ENCODE measurements at regions not wholly inside any gene's neighbourhood (a gene's known extent, or its start where the extent isn't known, plus 50 kb on each side); places are given as distances from the start of the nearest gene placed in this dataset.
"Not testable (repeated sequence)": the region's sequence is repeated elsewhere in the genome, so short reads cannot be mapped to it uniquely, and the experiment has no call there.

DNA sequence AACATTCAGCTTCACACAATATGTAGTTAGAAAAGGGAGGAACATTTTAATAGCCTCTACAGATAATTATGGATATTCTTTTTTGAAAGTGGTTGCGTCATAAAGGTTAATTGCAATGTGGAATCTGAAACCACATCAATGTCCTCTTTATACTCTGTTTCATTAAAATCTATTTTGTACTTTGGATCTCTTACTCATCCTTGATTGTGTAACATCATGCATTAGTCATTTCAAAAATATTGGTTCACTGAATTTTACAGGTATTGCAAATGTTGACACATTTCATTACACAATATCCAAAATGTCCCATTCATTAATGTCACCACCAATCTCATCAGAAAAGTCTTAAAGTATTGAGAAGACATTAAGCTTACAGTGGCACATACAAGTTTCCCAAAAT is 62.7 kb upstream of the USP9X start:
- no peak for ATAC-seq
- Mint-ChIP-seq H3K27ac (no peak overlapping the region), H3K36me3 (no peaks in the 10 kb centered on the region), H3K4me1 (no peaks in the 10 kb centered on the region), H3K27me3 (no peaks in the 10 kb centered on the region), H3K4me3 (no peak overlapping the region), H3K9me3 (ENCODE audit: low read depth) (no peaks in the 10 kb centered on the region)
- DNase-seq = no peak
- CTCF ChIA-PET = interaction anchor here (1.4 kb wide), 1 partner anchor 93 kb away, joined by 3 read pairs; no protein-coding TSS in a partner anchor

DNA sequence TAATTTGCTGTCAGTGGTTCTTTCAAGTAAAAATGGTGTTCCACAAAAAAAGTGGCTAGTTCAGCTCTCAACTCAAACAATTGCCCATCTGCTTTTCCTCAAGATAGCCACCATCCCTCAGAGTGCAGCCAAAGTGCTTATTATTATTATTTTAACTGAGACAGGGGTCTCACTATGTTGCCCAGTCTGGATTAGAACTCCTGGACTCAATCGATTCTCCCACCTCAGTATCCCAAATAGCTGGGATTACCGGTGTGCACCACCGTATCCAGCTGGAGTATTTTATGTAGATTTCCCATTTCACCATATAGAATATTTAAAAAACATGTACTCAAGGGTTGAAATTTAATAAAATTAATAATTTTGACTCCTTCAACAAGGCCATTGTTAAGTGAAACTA is 62.1 kb upstream of the USP9X start:
- no peaks in the 10 kb centered on the region for H3K36me3 Mint-ChIP-seq
- CTCF ChIA-PET = no interaction called here
- no peaks in the 10 kb centered on the region for H3K4me1 Mint-ChIP-seq
- no peaks in the 10 kb centered on the region for H3K9me3 Mint-ChIP-seq (ENCODE audit: low read depth)
- no peak overlapping the region for H3K27ac Mint-ChIP-seq
- no peaks in the 10 kb centered on the region for H3K27me3 Mint-ChIP-seq
- H3K4me3 Mint-ChIP-seq = no peak overlapping the region
- ATAC-seq = no peak
- DNase-seq = no peak

DNA sequence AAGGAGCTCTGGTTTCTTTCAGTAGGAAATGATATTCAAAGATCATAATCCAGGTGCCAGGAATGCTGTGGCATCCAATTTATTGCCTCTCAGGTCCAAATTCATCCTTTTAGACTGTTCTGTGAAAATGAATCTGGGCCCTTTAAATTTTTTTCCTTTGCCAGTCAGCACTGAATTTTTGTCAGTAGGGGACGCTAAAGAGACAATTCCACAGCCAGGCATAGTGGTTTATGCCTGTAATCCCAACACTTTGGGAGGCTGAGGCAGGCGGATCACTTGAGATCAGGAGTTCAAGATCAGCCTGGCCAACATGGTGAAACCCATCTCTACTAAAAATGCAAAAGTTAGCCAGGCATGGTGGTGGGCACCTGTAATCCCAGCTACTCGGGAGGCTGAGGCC is 60.9 kb upstream of the USP9X start:
- H3K36me3 Mint-ChIP-seq; H3K9me3 Mint-ChIP-seq (ENCODE audit: low read depth); H3K27ac Mint-ChIP-seq; ATAC-seq; H3K4me1 Mint-ChIP-seq; H3K4me3 Mint-ChIP-seq; CTCF ChIA-PET; H3K27me3 Mint-ChIP-seq; DNase-seq: not testable (repeated sequence)

DNA sequence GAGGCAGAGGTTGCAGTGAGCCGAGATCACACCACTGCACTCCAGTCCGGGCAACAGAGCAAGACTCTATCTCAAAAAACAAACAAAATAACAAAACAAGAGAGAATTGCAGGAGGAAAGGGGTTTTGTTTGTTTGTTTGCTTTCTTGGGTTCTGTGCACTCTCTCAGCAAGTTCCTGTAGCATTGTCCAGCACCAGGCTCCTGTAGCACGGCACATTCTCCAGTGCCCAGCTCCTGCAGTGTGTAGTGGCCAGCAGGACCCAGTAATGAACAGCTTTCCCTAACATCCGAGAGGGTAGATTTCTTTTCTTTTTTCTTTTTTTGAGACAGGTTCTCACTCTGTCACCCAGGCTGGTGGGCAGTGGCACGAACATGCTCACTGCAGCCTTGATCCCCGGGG is 60.5 kb upstream of the USP9X start:
- Mint-ChIP-seq H3K4me3 (no peak overlapping the region), H3K27me3 (no peaks in the 10 kb centered on the region), H3K27ac (no peak overlapping the region), H3K4me1 (no peaks in the 10 kb centered on the region), H3K9me3 (ENCODE audit: low read depth) (no peaks in the 10 kb centered on the region), H3K36me3 (no peaks in the 10 kb centered on the region)
- DNase-seq = no peak
- CTCF ChIA-PET = no interaction called here
- ATAC-seq = no peak

DNA sequence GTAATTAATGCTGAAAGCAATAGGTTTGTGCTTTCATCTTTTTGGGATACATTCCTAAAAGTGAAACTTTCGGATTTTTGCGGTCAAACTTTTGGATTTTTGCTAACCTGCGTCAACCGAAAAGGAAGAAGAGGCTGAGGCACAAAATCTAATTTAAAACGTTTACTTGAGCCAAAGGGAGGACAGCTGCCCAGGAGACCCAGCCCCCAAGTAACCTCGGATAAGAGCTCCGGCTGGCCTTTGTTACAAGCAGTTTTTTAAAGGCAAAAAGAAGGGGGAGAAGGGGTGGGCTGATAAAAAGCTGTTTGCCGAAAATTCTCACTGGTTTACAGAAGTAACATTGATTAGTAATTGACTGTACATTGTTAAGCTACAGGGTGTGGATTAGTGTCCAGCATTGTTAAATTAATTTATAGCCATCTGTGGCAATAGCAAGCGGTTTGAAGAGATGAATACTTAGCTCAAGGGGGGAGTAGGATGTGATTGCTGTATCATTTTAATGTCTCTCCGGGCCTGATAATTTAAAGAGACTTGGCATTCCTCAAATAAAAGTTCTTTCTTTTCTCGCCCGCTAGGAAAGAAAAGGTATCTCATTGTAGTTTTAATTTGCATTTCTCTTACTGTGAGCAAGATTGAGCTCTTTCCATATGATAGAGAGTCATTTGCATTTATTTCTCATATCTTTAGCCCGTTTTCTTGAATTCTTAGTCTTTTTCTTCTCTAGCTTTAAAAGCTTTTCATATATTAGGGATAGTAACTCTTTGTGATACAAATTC is 59.1 kb upstream of the USP9X start:
- DNase-seq (no peak), ATAC-seq (no peak)
- CTCF ChIA-PET = interaction anchor here (1.6 kb wide), 1 partner anchor 89 kb away, joined by 3 read pairs; no protein-coding TSS in a partner anchor
- no peak overlapping the region for H3K27ac Mint-ChIP-seq
- no peak overlapping the region for H3K4me3 Mint-ChIP-seq
- no peaks in the 10 kb centered on the region for H3K4me1 Mint-ChIP-seq
- no peaks in the 10 kb centered on the region for H3K36me3 Mint-ChIP-seq
- H3K27me3 Mint-ChIP-seq = no peaks in the 10 kb centered on the region
- H3K9me3 Mint-ChIP-seq (ENCODE audit: low read depth) = no peaks in the 10 kb centered on the region

DNA sequence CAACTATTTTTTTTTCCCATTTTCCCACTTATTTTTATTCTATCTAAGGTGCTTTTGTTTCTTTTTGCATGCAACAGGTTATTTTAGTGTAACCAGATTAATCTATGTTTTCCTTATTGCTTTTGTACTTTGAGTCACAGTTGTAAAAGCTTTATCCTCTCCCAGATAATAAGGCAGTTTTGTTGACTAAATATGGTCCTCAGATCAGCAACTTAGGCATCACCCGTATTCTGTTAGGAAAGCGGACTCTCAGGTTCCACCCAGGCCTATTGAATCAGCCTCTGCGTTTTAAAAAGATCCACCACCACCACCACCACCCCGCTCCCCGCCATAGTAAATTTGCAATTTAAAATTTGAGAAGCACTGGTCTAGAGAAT is 58.6 kb upstream of the USP9X start:
- CTCF ChIA-PET = interaction anchor here (1.6 kb wide), 1 partner anchor 89 kb away, joined by 3 read pairs; no protein-coding TSS in a partner anchor
- H3K4me1 Mint-ChIP-seq = no peaks in the 10 kb centered on the region
- ATAC-seq (no peak), DNase-seq (no peak)
- H3K4me3 Mint-ChIP-seq = no peak overlapping the region
- no peaks in the 10 kb centered on the region for H3K27me3 Mint-ChIP-seq
- H3K9me3 Mint-ChIP-seq (ENCODE audit: low read depth) = no peaks in the 10 kb centered on the region
- no peak overlapping the region for H3K27ac Mint-ChIP-seq
- no peaks in the 10 kb centered on the region for H3K36me3 Mint-ChIP-seq

DNA sequence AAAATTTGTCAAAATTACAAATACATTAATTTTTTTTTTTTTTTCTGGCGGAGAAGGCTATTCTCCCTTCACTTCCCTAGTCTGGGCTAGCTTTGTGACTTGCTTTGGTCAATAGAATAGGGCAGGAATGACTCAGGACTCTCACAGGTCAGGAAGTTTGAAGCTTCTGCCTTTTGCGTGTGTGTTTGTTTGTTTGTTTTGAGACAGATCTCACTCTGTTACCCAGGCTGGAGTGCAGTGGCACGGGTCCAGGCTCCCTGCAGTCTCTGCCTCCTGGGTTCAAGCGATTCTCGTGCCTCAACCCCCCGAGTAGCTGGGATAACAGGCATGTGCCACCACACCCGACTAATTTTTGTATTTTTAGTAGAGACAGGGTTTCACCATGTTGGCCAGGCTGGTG is 55.9 kb upstream of the USP9X start:
- no peak overlapping the region for H3K4me3 Mint-ChIP-seq
- H3K27ac Mint-ChIP-seq = no peak overlapping the region
- no peaks in the 10 kb centered on the region for H3K27me3 Mint-ChIP-seq
- no peaks in the 10 kb centered on the region for H3K4me1 Mint-ChIP-seq
- CTCF ChIA-PET = no interaction called here
- no peaks in the 10 kb centered on the region for H3K36me3 Mint-ChIP-seq
- DNase-seq (no peak), ATAC-seq (no peak)
- H3K9me3 Mint-ChIP-seq (ENCODE audit: low read depth) = no peaks in the 10 kb centered on the region

DNA sequence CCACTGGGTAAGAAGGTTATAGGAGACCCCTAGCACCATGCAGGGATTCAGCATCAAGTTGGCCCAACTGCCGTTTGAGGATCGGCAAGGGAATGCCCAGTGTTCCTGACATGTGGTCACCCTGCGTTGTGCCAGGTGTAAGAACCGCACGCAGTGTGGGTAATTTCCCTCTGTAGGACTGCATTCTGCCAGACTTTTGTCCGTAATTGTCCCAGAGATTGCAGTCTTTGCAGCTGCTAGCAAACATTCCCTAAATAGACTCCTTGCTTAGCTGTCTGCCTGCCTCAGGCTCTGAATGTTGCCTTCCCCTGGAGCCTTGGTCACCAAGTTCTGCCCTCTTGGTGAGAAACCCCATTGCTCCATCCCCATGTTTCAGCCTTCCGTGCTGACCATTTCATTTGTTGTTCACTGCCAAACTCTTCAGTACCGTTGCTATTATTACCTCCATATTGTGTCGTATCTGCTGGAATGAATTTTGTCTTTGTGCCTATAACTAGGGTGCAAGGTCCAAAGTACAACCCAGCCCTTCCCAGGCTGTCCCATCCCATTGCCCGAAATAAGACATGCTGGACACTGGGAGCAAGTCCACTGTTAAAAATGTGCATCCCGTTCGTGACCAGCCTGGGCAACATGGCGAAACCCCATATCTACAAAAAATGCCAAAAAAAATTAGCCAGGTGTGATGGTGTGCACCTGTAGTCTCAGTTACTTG is 53.8 kb upstream of the USP9X start:
- Mint-ChIP-seq H3K36me3 (no peaks in the 10 kb centered on the region), H3K4me3 (no peak overlapping the region), H3K27ac (no peak overlapping the region), H3K9me3 (ENCODE audit: low read depth) (no peaks in the 10 kb centered on the region), H3K4me1 (no peaks in the 10 kb centered on the region), H3K27me3 (no peaks in the 10 kb centered on the region)
- no peak for DNase-seq
- no peak for ATAC-seq
- CTCF ChIA-PET = no interaction called here

DNA sequence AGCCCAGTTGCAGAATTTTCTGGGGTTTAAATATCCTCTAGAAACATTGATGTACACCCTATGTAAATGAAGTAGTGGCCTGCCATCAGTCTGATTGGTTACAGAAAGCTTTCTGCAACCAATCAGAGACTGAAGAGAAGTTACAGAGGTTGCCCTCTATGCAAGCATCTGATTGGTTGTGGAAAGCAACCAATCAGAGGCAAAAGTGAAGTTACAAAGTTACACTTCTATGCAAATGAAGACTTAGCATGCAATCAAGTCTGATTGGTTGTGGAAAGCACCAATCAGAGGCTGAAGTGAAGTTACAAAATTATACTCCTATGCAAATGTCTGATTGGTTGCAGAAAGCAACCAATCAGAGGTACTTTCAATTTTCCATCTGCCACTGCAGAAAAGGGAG is 51.9 kb upstream of the USP9X start:
- H3K36me3 Mint-ChIP-seq = no peaks in the 10 kb centered on the region
- no peaks in the 10 kb centered on the region for H3K27me3 Mint-ChIP-seq
- DNase-seq (no peak), ATAC-seq (no peak)
- H3K9me3 Mint-ChIP-seq (ENCODE audit: low read depth) = no peaks in the 10 kb centered on the region
- H3K27ac Mint-ChIP-seq = no peak overlapping the region
- CTCF ChIA-PET = no interaction called here
- H3K4me3 Mint-ChIP-seq = no peak overlapping the region
- no peaks in the 10 kb centered on the region for H3K4me1 Mint-ChIP-seq

DNA sequence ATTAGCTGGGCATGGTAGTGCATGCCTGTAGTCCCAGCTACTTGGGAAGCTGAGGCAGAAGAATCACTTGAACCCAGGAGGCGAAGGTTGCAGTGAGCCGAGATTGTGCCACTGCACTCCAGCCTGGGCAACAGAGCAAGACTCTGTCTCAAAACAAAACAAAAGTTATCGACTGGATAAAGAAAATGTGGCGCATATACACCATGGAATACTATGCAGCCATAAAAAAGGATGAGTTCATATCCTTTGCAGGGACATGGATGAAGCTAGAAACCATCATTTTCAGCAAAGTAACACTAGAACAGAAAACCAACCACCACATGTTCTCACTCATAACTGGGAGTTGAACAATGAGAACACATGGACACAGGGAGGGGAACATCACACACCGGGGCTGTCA is 50.3 kb upstream of the USP9X start:
- DNase-seq; H3K4me1 Mint-ChIP-seq; CTCF ChIA-PET; H3K27ac Mint-ChIP-seq; H3K4me3 Mint-ChIP-seq; H3K9me3 Mint-ChIP-seq (ENCODE audit: low read depth); H3K27me3 Mint-ChIP-seq; ATAC-seq; H3K36me3 Mint-ChIP-seq: not testable (repeated sequence)
